ENCODE measurements at regions not wholly inside any gene's neighbourhood (a gene's known extent, or its start where the extent isn't known, plus 50 kb on each side); places are given as distances from the start of the nearest gene placed in this dataset.

DNA sequence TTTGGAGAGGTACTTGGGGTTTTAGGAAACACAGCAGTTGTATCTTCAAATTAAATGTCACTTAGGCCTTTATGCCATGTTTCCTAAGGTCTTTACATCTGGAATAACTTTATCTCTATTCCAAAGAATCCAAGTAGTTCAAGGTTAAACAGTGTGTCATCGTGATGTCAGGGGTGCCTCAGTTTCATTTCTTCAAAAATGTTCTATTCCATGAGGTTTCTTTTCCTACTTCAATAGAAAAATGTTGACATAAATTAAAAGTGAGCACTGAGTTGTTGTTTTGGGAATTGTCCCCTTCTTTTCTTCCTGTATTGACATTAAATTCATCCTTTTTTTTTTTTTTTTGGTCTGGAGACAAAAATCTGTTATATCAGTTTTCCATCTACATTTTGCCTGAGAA is 160.6 kb upstream of the C21orf91 start:
- no peak for DNase-seq (ENCODE audit: low spot score)

DNA sequence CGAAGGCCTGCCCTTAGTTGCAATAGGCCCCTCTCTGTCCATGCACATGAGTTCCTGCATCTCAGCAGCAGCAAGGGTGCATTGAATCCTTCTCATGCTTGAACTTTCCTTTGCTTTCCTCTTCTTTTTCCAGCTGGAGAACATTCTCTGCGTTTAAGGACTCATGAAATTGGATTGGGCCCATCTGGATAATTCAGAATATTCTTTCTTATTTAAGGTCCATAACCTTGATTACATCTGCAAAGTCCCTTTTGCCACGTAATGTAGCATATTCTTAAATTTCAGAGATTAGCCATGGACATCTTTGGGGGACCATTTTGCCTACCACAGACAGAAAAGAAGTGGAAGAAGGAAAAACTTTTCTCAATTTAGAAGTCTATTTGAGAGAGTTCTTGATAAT is 159.7 kb upstream of the C21orf91 start:
- no peak for DNase-seq (ENCODE audit: low spot score)

DNA sequence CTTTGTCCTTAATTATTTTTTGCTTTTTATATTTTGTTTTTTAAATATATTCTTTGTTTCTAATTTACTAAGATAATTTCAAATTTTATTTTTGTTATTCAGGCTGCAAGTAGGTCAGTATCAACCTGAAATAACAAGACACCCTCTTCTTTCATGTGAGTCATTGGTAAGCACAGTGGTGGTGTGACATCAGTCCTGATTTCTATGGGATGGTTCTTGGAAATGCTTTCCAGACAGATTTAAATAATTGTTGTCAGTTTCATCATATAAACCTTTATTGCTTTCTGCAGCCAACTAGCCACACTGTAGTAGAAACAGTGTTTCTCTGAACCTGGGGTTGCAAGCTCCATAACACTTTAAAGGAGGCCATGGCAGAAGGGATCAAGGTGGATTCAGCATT is 157.5 kb upstream of the C21orf91 start:
- DNase-seq (ENCODE audit: low spot score) = no peak

DNA sequence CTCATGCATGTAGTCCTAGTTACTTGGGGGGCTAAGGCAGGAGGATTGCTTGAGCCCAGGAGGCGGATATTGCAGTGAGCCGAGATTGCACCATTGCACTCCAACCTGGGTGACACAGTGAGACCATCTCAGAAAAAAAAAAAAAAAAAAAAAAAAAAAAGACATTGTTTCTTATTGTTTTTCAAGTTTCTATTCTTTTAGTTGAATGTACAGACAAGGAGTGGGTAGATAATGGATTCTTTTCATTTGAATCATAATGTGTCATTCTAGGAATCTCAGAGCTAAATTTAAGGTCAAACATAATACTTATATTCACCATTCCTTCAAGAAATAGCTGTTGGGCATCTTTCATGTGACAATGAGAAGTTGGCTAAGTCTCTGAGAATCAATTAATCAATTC is 157.0 kb upstream of the C21orf91 start:
- no peak for DNase-seq (ENCODE audit: low spot score)

DNA sequence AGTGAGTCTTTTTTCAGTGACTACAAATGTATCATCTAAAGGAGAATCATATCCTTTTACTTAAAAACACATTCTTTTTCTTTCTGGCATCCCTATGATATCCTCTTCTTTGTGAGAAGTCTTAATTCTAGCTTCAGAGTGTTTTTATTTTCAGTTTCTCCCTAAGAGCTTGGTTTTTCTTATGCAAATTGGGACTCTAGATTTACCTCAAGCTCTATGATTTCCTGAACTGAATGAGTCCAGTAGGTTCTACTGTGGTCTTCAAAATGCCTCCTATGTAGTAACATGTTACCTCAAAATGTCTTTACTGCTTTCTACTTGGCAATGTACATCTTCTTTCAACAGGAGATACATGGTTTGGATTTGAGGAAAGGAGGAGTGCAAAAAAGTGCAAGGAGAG is 148.2 kb upstream of the C21orf91 start:
- DNase-seq (ENCODE audit: low spot score) = no peak

DNA sequence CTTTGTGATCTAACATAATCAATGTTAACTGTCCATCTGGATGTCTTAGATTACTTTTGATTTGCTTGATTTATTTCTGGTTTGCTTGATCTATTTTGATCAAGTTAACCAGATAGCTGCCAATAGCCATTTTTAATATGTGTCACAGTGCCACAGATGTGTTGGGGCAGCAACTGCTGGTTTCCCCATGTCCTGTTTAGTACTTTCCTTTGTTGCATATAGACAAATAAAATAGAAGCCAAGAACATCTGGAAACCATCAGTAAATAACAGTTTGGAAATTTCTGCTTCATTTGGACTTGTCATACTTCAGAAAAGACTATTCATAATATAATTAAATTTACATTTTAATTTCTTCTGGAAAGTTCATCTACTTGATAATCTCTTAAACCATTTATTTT is 145.6 kb upstream of the C21orf91 start:
- no peak for DNase-seq (ENCODE audit: low spot score)

DNA sequence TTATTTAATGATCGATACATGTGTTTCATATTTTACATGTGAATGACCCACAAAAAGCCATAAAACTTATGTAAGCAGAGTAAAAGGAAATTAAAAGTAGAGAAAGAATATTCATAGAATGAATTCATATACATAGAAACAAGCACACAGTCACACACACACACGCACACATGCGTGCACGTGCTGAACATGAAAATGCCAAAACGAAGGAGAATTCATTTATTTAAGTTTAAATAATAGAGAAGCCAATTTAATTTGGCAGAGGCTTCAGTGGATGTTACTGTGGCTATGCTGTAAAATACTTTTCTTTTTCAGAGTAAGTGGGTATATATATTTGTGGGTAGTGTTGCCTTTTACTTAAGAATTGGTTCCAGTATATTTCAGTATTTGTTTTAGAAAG is 145.0 kb upstream of the C21orf91 start:
- DNase-seq (ENCODE audit: low spot score) = no peak

DNA sequence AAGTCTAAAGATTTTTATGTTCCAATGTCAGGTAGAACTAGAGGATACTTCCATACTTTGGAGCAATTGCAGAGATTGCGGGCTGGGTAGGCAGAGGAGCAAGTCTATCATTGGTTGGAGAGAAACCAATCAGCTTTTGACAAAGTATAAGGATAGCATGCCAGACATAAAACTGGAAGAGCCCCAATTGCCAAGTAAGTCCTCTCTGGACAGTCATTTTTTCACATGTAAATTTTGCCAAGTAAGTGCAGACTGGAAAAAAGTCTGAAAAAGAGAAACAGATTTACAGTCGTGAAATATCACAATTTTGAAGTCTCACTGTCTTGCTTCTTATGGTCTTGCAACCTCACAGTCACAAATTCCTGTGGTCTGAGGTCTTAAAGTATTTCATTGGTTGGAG is 131.4 kb upstream of the C21orf91 start:
- DNase-seq (ENCODE audit: low spot score) = no peak

DNA sequence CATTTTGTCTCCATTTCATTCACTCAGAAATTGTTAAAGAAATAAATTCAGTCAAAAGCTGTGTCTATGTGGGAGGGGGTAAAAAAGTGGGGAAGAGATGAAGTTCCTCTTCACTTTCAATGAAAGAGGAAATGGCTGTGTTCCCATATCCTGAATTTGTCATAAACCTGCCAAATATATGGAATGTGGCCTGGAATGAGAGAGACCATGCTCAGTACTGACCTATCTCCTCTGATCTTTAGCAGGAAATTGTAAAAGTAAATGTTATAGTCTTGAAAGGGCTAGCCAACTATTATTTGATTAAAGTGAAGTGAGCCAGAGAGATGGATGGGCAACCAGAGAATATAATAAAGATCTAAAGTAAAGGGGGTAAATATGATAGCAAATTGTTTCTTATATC is 130.3 kb upstream of the C21orf91 start:
- DNase-seq (ENCODE audit: low spot score) = no peak

DNA sequence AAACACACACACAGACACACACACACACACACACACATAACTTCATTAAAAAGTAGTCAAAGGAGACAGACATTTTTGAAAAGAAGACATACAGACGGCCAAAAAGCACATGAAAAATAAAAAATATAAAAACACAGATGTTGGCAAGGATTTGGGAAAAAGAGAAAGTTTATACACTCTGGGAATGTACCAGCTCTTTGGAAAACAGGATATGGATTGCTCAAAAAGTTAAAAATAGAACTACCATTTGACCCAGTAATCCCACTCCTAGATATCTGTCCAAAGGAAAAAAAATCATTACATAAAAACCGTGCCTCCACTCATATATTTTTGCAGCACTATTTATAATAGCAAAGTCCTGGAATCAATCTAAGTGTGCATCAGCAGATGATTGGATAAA is 128.4 kb upstream of the C21orf91 start:
- no peak for DNase-seq (ENCODE audit: low spot score)

DNA sequence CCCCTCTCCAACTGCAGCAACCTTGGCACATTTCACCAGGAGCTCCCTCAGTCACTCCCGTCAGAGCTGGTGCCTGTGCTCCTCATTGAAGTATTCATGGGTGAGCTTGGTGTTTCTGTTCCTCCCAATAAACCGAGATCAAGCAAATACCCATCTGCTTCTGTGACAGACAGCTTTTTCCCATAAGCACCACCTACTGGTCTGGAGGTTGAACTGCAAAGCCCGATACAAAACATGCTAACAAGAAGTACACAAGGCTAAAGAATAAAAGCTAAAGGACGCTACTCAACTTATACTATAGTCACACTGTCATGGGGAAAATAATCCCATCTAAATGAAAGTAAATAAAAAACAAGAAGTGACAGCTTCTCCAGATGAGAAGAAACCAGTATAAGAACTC is 111.9 kb upstream of the C21orf91 start:
- peak; percentile 27 for DNase-seq (ENCODE audit: low spot score)

DNA sequence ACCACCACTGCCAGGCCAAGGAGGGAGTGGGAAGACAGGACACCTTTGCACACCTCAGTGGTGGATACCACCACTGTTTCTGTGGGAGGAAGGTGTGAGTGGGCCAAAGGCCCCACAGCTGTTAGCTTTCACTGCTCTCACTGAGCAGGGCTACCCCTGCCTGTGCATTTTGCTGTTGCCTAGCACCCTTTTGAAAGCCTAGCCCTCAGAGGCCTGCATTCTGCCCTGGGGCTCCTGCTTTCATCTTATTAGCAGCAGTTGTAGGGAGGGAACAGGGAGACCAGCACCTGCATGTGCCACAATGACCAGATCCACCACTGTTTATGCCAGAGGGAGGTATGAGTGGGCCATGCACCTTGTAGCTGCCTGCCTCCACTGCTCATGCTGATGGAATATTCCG is 110.9 kb upstream of the C21orf91 start:
- no peak for DNase-seq (ENCODE audit: low spot score)

DNA sequence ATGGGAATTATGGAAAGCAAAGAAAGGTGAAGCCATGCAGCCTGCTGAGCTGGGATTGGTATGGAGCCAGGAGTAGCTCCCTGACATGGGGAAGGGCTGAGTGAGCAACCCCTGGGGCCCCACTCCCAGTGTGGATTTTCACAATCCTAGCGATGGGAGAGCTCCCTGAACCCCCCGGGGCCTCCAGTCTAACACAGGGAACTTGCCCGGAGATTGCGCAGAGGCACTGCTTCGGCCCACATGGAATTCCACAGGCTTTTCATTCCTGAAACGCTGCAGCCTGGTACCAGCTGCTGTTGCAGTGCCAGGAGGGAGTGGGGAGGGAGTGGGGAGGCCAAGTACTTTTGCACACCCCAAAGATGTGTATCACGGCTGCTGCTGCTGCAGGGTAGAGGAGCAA is 110.4 kb upstream of the C21orf91 start:
- DNase-seq (ENCODE audit: low spot score) = no peak

DNA sequence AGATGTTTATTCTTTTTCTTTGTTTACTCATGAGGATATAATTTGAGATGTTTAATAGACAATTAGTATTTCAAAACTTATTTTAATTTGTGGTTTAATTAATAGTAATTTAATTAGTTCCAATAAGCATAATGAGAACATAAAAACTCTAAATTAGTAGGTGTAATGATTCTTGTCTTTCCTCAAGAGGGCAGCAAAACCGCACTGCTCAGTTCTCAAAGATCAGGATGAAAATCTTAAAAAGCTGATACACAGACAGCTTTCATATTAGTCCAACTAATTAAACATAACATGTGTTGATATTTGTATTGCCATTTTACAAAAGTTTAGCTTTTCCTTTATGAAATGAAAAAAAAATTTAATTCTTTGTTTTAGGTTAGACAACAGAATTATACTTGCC is 106.7 kb upstream of the C21orf91 start:
- DNase-seq (ENCODE audit: low spot score) = peak; percentile 31

DNA sequence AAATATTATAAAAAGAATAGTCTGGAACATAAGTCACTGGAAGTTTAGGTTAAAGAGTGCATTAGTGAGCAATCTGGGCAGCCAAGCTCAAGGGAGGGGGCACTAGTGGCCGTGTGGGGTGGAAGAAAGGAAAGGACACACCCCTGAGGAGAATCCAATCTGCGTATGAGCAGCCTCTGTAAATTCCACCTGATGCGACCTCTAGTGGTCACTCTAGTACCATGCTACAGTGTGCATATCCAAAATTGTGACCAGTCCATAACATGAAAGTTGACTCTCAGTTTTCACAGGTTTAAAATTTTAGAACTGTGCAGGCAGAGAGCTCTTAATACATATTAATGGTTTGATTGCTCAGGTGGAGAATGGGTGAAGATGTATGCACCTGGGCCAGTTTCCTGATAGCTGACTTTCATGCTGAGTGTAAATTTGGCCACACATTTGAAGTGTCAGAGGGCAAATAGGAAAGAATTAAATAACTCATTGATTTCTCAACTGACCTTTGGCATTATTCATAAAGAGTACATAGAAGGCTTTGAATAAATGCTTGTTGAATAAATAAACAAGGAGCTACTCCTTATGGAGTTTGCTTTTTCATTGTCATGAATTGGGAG is 105.9 kb upstream of the C21orf91 start:
- DNase-seq (ENCODE audit: low spot score) = peak; percentile 78

DNA sequence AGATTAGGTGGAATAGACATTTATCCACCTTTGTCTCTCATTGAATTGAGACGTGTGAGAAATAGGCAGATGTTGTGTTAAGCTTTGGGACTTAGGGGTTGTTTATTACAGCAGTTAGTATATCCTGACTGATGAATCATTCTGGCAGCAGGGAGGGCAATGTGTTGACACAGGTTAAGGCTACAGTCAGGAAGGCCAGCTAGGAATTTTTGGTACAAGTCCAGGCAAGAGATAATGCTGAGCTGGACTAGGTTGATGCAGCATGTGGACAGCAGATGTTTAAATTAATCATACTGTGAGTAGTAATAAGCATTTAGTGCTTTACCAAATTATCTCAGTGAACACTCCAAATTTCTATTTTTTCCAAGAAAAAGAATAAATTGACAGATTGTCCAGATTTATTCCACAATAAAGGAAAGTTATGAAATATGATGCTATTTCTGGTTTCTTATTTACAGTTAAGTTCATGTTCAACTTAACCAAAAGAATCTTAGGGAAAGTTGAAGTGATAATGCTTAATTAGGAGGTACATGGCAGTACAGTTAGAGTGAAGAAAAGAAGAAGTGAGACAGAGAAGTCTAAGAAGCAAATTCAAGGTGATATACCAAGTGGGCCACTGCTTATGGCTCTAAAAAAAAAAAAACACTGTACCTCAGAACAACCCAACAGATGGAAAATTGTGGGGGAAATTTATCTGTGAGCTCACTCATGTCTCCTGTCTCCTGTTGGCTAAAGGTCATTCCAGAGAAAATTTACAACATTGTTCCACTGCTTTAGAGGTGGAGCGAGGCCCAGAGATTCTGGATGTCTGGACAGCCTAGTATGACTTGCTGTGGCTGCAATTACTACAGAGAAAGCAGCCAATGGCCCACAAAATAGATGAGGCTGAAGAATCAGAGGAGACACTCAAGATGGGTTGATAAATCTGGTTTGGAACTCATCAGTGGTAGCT is 102.7 kb upstream of the C21orf91 start:
- peak; percentile 13 for DNase-seq (ENCODE audit: low spot score)

DNA sequence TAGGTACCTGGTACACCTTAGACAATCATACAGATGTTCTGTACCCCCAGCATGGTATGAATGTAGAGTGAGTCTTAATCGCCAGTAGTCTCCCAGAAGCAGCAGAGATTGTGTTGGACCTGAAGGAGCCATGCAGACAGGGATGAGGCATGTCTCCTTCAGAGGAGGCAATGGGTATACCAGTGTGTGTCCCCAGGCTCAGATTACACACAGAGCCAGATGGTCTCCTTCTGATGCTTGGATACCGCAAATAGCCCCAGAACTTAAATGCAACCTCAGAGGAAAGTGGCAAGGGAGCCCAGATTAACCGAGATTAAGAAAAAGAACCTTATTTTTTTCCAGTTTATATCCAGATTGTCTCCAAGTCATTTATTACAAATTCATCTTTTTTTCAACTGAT is 96.8 kb upstream of the C21orf91 start:
- DNase-seq (ENCODE audit: low spot score) = no peak

DNA sequence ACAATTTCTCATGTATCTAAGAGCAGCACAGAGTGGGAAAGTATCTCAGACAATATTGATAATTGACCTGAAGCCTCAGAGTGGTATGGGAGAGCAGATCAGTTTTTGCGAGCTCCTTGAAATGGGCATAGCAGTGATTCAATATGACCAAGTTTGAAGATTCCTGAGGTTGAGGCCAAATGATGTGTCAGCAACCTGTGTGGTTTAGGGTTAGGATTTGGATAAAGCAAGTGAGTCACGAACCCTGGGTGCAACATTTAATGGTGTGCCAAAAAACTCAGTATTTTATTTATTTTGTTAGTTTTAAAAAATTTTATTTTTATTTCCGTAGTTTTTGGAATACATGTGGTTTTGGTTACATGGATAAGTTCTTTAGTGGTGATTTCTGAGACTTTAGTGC is 92.5 kb upstream of the C21orf91 start:
- no peak for DNase-seq (ENCODE audit: low spot score)

DNA sequence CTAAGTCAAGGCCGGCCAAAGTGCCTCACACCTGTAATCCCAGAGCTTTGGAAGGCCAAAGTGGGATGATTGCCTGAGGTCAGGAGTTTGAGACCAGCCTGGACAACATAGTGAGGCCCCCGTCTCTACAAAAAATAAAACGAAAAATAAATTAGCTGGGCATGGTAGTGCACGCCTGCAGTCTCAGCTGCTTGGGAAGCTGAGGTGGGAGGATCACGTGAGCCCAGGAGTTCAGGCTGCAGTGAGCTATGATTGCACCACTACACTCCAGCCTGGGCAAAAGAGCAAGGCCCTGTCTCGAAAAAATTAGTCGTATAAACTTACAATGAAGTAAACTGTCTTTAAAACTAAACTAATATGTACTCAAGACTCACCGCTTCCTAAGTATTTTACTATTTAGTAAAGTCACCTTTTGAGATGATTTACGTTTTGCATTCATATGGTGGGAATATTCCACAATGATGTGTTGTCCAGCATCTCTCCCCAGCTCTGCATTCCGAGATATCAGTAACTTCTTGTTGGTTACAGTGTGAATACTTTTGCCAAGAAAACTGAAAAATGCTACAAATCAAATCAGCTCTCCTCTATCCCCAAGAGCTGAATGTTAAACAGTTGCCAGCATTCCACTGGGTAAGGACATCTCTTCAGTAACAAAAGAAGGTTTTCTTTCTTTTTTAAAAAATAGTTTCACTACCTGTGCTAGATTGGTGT is 84.9 kb upstream of the C21orf91 start:
- DNase-seq (ENCODE audit: low spot score) = no peak

DNA sequence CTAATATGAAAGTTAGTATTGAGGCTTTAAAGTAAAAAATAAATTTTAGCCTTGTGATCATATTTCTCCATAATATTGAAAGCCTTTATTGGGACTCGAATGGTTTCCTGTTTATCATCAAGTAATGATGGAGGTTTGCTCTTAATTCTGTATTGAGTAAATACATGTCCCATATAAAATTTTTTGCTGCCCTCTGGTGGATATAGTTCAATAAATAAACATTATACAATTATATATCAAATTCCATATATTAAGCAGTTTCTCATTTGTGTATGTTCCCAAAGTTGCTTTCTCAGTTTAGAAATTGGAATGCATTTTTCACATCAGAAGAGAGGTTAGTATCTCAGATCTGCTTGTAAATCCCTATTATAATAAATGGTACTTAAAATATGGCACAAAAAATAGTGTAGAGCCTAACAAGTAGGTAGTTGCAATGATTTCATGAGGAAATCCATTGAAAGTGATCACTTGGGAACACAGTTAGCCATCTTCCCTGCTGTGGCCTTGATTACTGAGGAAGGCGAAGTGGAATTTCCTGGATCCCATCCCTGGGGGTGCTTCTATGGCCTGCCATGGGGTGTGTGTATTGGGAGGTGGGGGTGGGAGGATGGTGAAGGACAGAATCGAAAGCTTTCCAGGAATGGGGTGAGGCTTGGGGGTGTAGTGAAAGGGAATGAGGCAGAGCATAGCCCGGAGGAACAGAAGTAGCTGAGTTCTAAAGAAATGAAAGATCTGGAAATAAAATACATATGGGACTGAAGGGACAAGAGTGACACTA is 84.1 kb upstream of the C21orf91 start:
- peak; percentile 54 for DNase-seq (ENCODE audit: low spot score)

DNA sequence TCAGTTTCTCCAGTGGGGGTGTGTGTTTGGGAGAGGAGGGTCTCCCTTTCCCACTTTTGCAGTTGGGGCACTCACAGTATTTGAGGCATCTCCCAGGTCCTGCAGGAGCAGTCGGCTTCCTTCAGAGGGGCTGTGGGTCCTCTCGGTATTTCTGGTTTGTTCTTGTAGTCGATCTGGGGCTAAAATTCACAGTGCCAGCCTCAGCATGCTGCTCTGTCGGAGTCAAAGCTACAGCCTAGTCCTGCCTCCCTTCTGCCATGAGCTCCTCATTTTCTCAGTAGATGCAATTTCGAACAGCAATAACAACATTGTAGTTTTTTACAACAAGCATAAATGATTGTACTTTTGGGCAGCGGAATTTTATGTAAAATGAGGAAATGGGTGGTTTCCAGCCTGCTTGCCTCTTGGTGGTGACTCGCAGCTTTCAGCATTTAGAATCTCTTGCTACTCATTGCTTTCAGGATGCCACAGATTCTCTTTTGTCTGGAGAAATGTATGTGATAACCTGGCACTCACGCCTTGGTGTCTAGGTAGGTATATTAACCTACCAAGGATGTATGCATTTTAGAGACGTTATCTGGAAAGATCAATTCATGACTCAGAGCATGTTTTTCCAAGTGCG is 82.4 kb upstream of the C21orf91 start:
- DNase-seq (ENCODE audit: low spot score) = no peak

DNA sequence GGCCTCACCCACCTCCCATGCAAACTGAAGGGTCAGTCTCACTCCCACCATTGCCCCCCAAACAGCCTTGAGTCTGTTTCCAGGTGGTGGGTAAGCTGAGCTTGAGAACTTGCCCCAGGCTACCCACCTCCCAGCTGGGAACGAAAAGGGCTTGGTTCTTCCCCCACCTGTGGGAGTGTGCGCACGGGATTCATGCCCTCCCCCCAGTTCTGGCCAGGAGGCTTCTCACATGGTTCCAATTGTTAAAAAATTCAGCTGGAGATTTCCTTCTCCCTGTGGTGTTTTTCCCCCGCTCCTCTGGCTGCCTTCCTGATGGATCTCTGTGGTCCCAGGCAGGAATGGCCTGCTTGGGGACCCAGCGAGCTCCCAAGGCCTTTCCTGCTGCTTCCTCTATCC is 81.8 kb upstream of the C21orf91 start:
- no peak for DNase-seq (ENCODE audit: low spot score)
